ENCODE measurements at regions not wholly inside any gene's neighbourhood (a gene's known extent, or its start where the extent isn't known, plus 50 kb on each side); places are given as distances from the start of the nearest gene placed in this dataset.

DNA sequence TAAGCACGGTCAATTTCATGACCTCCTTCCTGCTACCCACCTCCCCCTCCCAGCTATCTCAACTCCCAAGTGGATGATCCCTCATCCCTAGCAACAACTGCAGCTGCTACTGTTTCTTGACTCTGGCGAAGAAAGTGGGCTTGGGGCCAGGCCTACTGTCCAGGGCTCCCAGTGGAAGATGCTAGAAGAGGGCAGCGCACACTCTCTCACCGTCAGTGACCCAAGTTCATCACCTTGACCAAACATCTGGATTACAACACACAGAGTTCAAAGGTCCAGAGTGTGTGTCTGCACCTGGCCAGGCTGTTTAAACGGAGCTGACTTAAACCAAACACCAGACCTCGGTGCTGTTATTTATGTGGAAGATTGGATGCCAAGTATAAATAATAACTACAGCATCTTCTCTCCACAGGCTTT, 385.6 kb downstream of the SHQ1 start:
- no peaks in the 10 kb centered on the region for H3K36me3 ChIP-seq (ENCODE audit: low read length)
- H3K79me2 ChIP-seq (ENCODE audit: insufficient read depth, low read length) = no peaks in the 10 kb centered on the region
- no peak overlapping the region for H2AFZ ChIP-seq (ENCODE audit: low read depth, low read length, severe bottlenecking)
- TF ChIP-seq, protein P1, sequence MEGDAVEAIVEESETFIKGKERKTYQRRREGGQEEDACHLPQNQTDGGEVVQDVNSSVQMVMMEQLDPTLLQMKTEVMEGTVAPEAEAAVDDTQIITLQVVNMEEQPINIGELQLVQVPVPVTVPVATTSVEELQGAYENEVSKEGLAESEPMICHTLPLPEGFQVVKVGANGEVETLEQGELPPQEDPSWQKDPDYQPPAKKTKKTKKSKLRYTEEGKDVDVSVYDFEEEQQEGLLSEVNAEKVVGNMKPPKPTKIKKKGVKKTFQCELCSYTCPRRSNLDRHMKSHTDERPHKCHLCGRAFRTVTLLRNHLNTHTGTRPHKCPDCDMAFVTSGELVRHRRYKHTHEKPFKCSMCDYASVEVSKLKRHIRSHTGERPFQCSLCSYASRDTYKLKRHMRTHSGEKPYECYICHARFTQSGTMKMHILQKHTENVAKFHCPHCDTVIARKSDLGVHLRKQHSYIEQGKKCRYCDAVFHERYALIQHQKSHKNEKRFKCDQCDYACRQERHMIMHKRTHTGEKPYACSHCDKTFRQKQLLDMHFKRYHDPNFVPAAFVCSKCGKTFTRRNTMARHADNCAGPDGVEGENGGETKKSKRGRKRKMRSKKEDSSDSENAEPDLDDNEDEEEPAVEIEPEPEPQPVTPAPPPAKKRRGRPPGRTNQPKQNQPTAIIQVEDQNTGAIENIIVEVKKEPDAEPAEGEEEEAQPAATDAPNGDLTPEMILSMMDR (IDR thresholded peaks at IDR 0.05; ENCODE audit: insufficient read depth, low read length, poor library complexity, severe bottlenecking) = no peak
- TF ChIP-seq EZH2phosphoT487 (conservative IDR thresholded peaks at IDR 0.05; ENCODE audit: low read length) = no peak
- no peaks in the 10 kb centered on the region for H3F3A ChIP-seq (ENCODE audit: insufficient read depth)
- H4K20me1 ChIP-seq (ENCODE audit: low read depth, low read length) = no peaks in the 10 kb centered on the region
- no peak overlapping the region for H3K4me3 ChIP-seq (ENCODE audit: insufficient read depth, low read length, poor library complexity, severe bottlenecking)
- no peak overlapping the region for H3K27ac ChIP-seq (ENCODE audit: low read depth, low read length)
- H3K9ac ChIP-seq (ENCODE audit: low read length) = no peak overlapping the region
- no peak overlapping the region for H3K4me2 ChIP-seq (ENCODE audit: low read depth, low read length, poor library complexity, severe bottlenecking)
- H3K9me2 ChIP-seq (replicated peaks; ENCODE audit: insufficient read depth, low read length) = no peaks in the 10 kb centered on the region
- no peaks in the 10 kb centered on the region for H3K9me3 ChIP-seq (ENCODE audit: insufficient read depth, low read length)
- no peaks in the 10 kb centered on the region for H3K27me3 ChIP-seq (ENCODE audit: low read length)

DNA sequence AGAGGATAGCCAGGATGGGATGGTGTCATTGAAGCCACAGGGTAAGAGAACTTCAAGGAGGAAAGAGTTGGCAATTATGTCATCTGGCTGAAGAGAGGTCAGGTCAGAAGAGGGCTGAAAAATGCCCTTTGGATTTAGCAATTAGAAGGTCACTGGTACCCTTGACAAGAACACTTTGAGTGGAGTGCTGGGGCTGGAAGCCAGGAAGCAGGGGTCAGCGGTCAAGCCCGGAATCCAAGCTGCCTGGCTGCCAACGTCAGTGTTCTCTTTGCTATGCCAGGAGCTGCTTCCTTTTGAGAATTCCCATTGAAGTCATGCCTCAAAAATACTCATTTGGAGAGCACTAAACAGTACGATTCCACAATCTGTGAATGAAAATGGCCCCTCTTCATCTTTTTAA, 386.5 kb downstream of the SHQ1 start:
- Histone ChIP-seq H3K9me2 (replicated peaks; ENCODE audit: insufficient read depth, low read length) (no peaks in the 10 kb centered on the region), H3K9ac (ENCODE audit: low read length) (no peak overlapping the region), H3F3A (ENCODE audit: insufficient read depth) (no peaks in the 10 kb centered on the region), H3K9me3 (ENCODE audit: insufficient read depth, low read length) (no peaks in the 10 kb centered on the region), H3K4me3 (ENCODE audit: insufficient read depth, low read length, poor library complexity, severe bottlenecking) (no peak overlapping the region), H3K27ac (ENCODE audit: low read depth, low read length) (no peak overlapping the region), H3K4me2 (ENCODE audit: low read depth, low read length, poor library complexity, severe bottlenecking) (no peak overlapping the region), H3K79me2 (ENCODE audit: insufficient read depth, low read length) (no peaks in the 10 kb centered on the region), H3K27me3 (ENCODE audit: low read length) (no peaks in the 10 kb centered on the region), H4K20me1 (ENCODE audit: low read depth, low read length) (no peaks in the 10 kb centered on the region), H2AFZ (ENCODE audit: low read depth, low read length, severe bottlenecking) (no peak overlapping the region), H3K36me3 (ENCODE audit: low read length) (no peaks in the 10 kb centered on the region)
- TF ChIP-seq, protein P1 (IDR thresholded peaks at IDR 0.05; ENCODE audit: insufficient read depth, low read length, poor library complexity, severe bottlenecking) = no peak
- no peak for TF ChIP-seq EZH2phosphoT487 (conservative IDR thresholded peaks at IDR 0.05; ENCODE audit: low read length)

DNA sequence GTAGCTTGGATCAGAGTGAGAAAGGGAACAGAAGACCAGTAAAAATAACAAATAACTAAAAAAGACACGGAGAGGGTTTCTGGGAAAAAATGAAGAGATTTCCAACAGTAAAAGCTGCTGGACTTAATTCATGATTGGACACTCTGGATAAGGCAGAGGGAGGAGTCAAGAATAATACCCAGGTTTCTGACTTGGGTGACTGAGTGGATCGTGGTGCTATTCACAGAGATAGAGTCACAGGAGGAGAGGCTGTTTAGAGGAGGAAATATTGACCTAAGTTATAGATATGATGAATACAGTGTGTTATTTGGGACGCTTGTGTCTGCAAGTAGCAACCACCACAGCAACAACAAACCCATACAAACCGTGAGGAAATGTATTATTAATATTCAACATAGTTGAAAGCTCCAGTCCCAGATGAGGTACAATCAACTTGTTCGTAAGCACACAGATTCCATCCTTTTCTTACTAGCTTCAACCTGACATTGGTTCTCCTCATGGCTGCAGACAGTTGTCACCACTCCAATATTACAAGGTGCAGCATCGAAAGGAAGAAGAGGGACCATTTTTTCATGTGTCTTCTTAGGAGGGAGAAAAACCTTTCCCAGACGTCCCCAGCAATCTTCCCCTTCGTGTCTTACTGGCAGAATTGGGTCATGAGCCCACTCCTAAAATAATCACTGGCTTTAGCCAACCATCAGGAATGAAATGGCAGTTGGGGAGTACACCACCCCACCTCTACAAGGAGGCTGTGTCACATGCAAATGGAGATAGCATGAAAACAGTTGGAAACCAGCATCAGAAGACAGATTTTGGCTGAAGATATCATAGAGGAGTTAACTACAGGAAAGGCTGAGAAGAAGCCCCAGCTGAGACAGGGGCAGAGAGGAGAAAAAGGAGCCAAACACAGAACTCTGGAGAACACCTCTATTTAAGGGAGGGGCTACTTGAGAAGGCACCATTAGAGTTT, 387.8 kb downstream of the SHQ1 start:
- H3K9ac ChIP-seq (ENCODE audit: low read length) = no peak overlapping the region
- no peaks in the 10 kb centered on the region for H3K36me3 ChIP-seq (ENCODE audit: low read length)
- H3K4me2 ChIP-seq (ENCODE audit: low read depth, low read length, poor library complexity, severe bottlenecking) = no peak overlapping the region
- H4K20me1 ChIP-seq (ENCODE audit: low read depth, low read length) = no peaks in the 10 kb centered on the region
- H3K9me3 ChIP-seq (ENCODE audit: insufficient read depth, low read length) = no peaks in the 10 kb centered on the region
- H2AFZ ChIP-seq (ENCODE audit: low read depth, low read length, severe bottlenecking) = no peak overlapping the region
- no peak overlapping the region for H3K4me3 ChIP-seq (ENCODE audit: insufficient read depth, low read length, poor library complexity, severe bottlenecking)
- TF ChIP-seq, protein P1 (IDR thresholded peaks at IDR 0.05; ENCODE audit: insufficient read depth, low read length, poor library complexity, severe bottlenecking) = no peak
- TF ChIP-seq EZH2phosphoT487 (conservative IDR thresholded peaks at IDR 0.05; ENCODE audit: low read length) = no peak
- H3K27me3 ChIP-seq (ENCODE audit: low read length) = no peaks in the 10 kb centered on the region
- H3K9me2 ChIP-seq (replicated peaks; ENCODE audit: insufficient read depth, low read length) = no peaks in the 10 kb centered on the region
- H3K27ac ChIP-seq (ENCODE audit: low read depth, low read length) = no peak overlapping the region
- H3F3A ChIP-seq (ENCODE audit: insufficient read depth) = no peaks in the 10 kb centered on the region
- H3K79me2 ChIP-seq (ENCODE audit: insufficient read depth, low read length) = no peaks in the 10 kb centered on the region

Measured in SU-DHL-6 (cell line).